ENCODE measurements at regions not wholly inside any gene's neighbourhood (a gene's known extent, or its start where the extent isn't known, plus 50 kb on each side); places are given as distances from the start of the nearest gene placed in this dataset.

- TF ChIP-seq CTCF (IDR thresholded peaks at IDR 0.05): no peak
- TF ChIP-seq POLR2A (IDR thresholded peaks at IDR 0.05): no peak
Measured at GRCh38 chr2:116440104-116440653, 1374.3 kb upstream of the DDX18 start.
